ENCODE measurements at regions not wholly inside any gene's neighbourhood (a gene's known extent, or its start where the extent isn't known, plus 50 kb on each side); places are given as distances from the start of the nearest gene placed in this dataset.
"Not testable (repeated sequence)": the region's sequence is repeated elsewhere in the genome, so short reads cannot be mapped to it uniquely, and the experiment has no call there.

DNA sequence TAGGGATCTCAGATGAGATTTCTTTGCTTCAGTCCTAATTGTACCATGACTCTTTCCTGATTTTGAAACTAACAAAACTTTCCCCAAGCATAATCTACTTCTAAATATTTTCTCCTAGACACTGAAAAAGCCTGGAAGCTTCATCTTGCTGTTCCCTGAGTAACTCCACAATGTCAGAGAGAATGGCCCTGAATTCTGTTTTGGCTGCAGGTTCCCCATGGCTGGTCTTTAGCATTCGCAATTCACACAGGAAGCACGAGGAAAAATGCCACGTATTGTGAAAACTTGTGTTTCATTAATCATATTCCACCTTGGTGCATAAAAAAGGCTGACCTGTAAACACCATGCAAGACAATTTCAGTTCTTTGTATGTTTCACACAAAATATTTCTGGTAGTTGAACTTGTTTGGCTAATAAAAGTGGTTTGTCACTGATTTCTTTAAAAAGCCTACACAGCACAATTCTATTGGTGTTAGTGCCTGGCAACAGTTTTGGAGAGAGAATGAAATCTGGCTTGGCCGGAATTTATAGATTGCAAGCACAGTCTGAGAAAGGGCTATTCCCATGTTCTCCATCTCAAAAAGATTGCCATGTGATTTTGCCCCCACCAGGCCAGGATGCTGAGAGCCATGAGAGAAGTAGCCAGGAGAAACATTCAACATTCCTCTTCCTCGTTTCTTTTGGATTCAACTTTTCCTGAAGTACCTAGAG, 367.1 kb downstream of the NDFIP2 start:
- Mint-ChIP-seq H3K4me3 (no peak overlapping the region), H3K9me3 (peaks cover 5% of the 10 kb centered on the region), H3K4me1 (ENCODE audit: low read depth) (no peaks in the 10 kb centered on the region), H3K36me3 (ENCODE audit: low read depth) (no peaks in the 10 kb centered on the region), H3K27ac (no peak overlapping the region), H3K27me3 (ENCODE audit: insufficient read depth) (no peaks in the 10 kb centered on the region)
- no peak for DNase-seq (ENCODE audit: low spot score)
- intact Hi-C loops (cut with micrococcal nuclease): no loop called here

DNA sequence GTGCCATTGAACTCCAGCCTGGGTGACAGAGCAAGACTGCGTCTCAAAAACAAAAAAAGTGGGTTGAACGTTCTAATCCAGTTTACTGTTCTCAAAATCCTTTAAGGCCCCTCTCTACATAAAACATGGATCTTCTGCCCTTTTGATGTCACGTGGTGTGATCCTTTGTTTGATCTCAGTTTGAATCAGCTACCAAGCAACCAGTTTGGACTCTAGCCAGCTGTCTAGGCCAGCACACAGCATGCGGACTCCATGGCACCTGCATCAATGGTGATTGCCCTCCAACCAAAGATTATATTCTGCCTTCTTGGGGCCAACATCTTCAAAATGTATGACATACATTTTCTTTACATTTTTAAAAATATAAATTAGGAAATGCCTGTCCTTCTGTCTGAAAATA, 365.4 kb downstream of the NDFIP2 start:
- intact Hi-C loops (cut with micrococcal nuclease): no loop called here
- no peak for DNase-seq (ENCODE audit: low spot score)
- Mint-ChIP-seq H3K36me3 (ENCODE audit: low read depth) (no peaks in the 10 kb centered on the region), H3K27ac (no peak overlapping the region), H3K27me3 (ENCODE audit: insufficient read depth) (no peaks in the 10 kb centered on the region), H3K4me3 (no peak overlapping the region), H3K9me3 (peaks cover 5% of the 10 kb centered on the region), H3K4me1 (ENCODE audit: low read depth) (no peaks in the 10 kb centered on the region)

DNA sequence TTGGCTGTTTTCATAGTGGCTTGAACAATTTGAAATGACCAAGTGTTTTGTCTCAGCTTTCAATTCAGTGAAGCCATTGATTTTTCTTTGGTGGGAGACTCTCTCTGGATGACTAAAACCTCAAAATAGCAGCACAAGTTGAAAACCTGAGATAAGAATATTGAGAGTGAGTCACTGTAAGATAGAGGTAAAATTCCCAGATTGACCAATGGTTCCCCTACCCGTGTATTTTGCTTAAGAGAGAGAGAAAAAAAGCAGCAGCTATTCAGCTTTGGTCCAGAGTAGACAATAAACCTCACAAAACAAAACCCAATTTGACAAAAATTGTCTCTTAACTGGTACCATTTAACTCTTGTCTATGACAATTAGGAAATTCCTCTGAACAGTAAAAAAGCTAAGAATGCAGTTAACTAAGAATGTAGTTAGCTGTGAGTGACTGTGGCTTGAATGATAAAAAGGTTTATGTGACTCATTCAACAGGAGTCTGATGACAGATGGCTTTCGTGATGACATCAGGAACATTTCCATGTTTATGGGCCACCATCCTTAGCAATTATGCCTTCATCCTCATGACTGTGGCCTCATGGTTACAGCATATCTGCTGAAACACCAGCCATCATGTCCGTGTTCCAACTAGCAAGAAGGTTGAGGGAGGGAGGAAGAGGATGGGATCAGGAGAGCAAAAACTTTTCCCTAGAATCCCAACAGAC, 356.9 kb downstream of the NDFIP2 start:
- no peak overlapping the region for H3K27ac Mint-ChIP-seq
- intact Hi-C loops (cut with micrococcal nuclease): no loop called here
- no peaks in the 10 kb centered on the region for H3K27me3 Mint-ChIP-seq (ENCODE audit: insufficient read depth)
- H3K36me3 Mint-ChIP-seq (ENCODE audit: low read depth): no peaks in the 10 kb centered on the region
- H3K4me1 Mint-ChIP-seq (ENCODE audit: low read depth): no peaks in the 10 kb centered on the region
- H3K9me3 Mint-ChIP-seq: no peaks in the 10 kb centered on the region
- no peak overlapping the region for H3K4me3 Mint-ChIP-seq
- DNase-seq (ENCODE audit: low spot score): no peak

DNA sequence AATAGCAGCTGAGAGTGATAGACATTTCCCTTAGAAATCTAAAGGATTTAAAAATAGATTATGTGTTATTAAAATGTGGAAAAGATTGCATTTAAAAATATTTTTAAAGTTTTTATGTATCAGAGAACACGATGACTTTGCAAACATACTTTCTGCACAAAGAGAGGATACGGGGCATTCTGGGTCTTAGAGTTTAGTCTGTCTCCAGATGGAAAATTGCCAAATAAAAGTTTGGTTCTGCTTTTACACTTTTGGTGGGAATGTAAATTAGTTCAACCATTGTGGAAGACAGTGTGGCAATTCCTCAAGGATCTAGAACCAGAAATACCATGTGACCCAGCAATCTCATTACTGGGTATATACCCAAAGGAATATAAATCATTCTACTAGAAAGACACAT, 355.2 kb downstream of the NDFIP2 start:
- H3K27me3 Mint-ChIP-seq (ENCODE audit: insufficient read depth); H3K36me3 Mint-ChIP-seq (ENCODE audit: low read depth); intact Hi-C loops (cut with micrococcal nuclease): not testable (repeated sequence)

DNA sequence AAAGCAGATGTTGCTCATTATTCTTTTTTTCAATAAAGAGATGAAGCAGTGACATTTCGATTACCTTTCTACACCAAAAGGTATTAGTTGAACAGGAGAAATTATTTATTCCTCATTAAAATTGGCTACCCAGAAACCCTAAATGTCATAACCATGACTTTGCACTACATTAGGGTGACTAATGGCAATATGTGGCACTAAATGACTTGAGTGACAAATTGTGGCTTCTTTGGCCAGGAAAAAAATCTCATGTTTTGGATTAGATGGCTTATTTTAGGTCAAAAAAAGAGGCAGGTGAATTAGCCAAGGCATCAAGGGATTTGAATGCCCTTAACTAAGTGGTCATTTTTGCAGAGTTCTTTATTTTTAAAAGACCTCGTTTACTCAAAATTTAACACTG, 353.9 kb downstream of the NDFIP2 start:
- no peaks in the 10 kb centered on the region for H3K9me3 Mint-ChIP-seq
- no peaks in the 10 kb centered on the region for H3K36me3 Mint-ChIP-seq (ENCODE audit: low read depth)
- no peaks in the 10 kb centered on the region for H3K4me1 Mint-ChIP-seq (ENCODE audit: low read depth)
- DNase-seq (ENCODE audit: low spot score): no peak
- no peak overlapping the region for H3K27ac Mint-ChIP-seq
- no peak overlapping the region for H3K4me3 Mint-ChIP-seq
- intact Hi-C loops (cut with micrococcal nuclease): no loop called here
- no peaks in the 10 kb centered on the region for H3K27me3 Mint-ChIP-seq (ENCODE audit: insufficient read depth)

More for the DNA sequence above, 355.2 kb downstream of the NDFIP2 start:
- not testable (repeated sequence) for H3K9me3 Mint-ChIP-seq; DNase-seq (ENCODE audit: low spot score); H3K27ac Mint-ChIP-seq; H3K4me3 Mint-ChIP-seq; H3K4me1 Mint-ChIP-seq (ENCODE audit: low read depth)

DNA sequence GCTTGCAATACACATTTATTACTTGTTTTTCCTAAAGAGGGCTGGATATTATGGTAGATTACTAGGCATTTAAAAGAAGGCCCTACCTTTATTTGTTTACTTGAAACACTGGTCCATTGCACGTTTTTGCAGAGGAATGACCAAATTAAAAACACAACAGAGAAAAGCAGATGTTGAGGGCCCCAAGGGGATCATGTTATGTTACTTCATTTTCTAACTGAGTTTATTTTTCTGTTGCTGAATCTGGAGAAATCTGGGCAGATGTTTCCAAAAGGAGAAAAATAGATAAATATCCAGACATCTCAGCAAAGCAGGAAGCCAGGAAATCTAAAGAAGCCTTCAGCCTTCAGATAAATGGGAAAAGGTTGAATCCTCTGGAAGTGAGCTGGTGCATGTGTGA, 353.0 kb downstream of the NDFIP2 start:
- no peaks in the 10 kb centered on the region for H3K36me3 Mint-ChIP-seq (ENCODE audit: low read depth)
- H3K27ac Mint-ChIP-seq: no peak overlapping the region
- no peak for DNase-seq (ENCODE audit: low spot score)
- H3K27me3 Mint-ChIP-seq (ENCODE audit: insufficient read depth): no peaks in the 10 kb centered on the region
- H3K4me1 Mint-ChIP-seq (ENCODE audit: low read depth): no peaks in the 10 kb centered on the region
- no peaks in the 10 kb centered on the region for H3K9me3 Mint-ChIP-seq
- no peak overlapping the region for H3K4me3 Mint-ChIP-seq
- intact Hi-C loops (cut with micrococcal nuclease): no loop called here

DNA sequence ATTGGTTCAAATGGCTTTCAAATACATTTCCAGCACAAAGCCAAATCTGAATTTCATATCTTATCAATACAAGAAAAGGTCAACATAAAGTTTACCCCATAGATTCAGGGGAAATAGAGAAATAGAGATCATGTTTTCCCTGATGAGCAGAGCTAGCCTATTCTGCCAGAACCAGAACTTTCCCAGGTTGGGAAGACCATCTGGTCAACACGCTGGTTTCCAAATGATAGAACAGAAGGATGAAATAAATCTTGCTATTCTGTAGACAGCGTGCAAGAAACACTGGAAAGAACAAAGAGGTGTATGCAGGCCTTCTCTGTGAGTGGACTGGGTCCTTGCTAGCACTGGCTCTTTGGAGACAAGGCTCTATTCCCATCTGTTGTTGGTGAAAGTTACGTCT, 350.6 kb downstream of the NDFIP2 start:
- Mint-ChIP-seq H3K27me3 (ENCODE audit: insufficient read depth) (no peaks in the 10 kb centered on the region), H3K9me3 (no peaks in the 10 kb centered on the region), H3K4me1 (ENCODE audit: low read depth) (no peaks in the 10 kb centered on the region), H3K27ac (no peak overlapping the region), H3K36me3 (ENCODE audit: low read depth) (no peaks in the 10 kb centered on the region), H3K4me3 (no peak overlapping the region)
- no peak for DNase-seq (ENCODE audit: low spot score)
- intact Hi-C loops (cut with micrococcal nuclease): no loop called here

DNA sequence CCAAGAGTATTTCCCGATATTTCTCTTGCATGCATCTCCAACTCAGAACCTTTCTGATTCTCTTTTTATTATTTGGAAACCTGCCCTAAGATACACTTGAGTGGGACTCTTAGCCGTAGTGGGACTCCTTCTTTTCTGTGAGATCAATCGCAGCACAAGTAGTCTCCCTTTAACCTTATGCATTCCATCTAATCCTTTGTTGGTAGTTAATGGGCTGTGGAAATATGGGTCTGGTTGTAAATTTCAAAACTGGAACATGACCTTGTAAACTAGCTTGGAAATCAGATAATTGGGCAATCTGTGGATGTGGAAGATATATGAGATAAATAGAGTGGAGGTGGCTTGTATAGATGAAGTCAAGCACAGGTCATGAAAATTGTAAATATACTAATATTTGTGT, 350.0 kb downstream of the NDFIP2 start:
- H3K27me3 Mint-ChIP-seq (ENCODE audit: insufficient read depth): no peaks in the 10 kb centered on the region
- no peaks in the 10 kb centered on the region for H3K9me3 Mint-ChIP-seq
- no peak for DNase-seq (ENCODE audit: low spot score)
- no peak overlapping the region for H3K27ac Mint-ChIP-seq
- intact Hi-C loops (cut with micrococcal nuclease): no loop called here
- no peaks in the 10 kb centered on the region for H3K36me3 Mint-ChIP-seq (ENCODE audit: low read depth)
- H3K4me1 Mint-ChIP-seq (ENCODE audit: low read depth): no peaks in the 10 kb centered on the region
- H3K4me3 Mint-ChIP-seq: no peak overlapping the region

DNA sequence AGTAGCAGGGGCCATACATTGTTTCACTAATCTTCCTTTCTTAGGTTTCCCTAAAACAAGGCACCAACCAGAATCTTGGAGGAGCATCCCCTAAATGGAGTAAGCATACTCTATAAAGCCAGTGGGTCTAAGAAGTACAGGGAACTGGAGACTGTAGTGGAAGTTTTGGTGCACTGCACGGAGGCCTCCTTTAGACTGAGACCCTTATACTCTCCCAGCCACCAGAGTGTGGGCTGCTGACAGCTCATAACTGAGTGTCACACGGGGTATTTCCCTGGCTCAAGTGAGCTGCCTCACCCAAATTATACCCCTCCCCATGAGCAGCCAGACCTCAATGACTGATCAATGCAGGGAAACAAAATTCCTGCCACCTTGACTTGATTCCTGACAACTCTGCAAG, 349.5 kb downstream of the NDFIP2 start:
- no peaks in the 10 kb centered on the region for H3K36me3 Mint-ChIP-seq (ENCODE audit: low read depth)
- no peak overlapping the region for H3K4me3 Mint-ChIP-seq

DNA sequence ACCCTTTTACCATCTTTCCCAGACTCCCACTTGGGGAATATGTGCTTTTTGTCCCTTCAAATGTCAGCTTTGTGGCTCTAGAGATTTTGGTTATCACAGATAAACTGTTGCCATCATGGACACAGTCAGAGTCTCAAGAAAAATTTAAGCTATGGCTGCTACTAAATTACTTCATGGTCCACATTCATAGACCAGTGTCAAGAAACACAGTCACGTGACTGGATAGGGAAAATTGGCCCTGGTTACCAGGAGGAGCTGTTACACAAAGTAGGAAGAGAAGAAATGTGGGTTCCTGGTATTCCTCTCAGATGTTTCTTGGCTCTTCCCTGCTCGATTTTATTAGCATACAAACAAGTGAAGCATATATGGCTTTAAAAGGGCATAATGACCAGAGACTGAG, 348.9 kb downstream of the NDFIP2 start:
- Mint-ChIP-seq H3K4me1 (ENCODE audit: low read depth) (no peaks in the 10 kb centered on the region), H3K36me3 (ENCODE audit: low read depth) (no peaks in the 10 kb centered on the region), H3K27ac (no peak overlapping the region), H3K9me3 (no peaks in the 10 kb centered on the region), H3K27me3 (ENCODE audit: insufficient read depth) (no peaks in the 10 kb centered on the region), H3K4me3 (no peak overlapping the region)
- no peak for DNase-seq (ENCODE audit: low spot score)
- intact Hi-C loops (cut with micrococcal nuclease): no loop called here

More for the DNA sequence above, 349.5 kb downstream of the NDFIP2 start:
- Mint-ChIP-seq H3K4me1 (ENCODE audit: low read depth) (no peaks in the 10 kb centered on the region), H3K27ac (no peak overlapping the region), H3K27me3 (ENCODE audit: insufficient read depth) (no peaks in the 10 kb centered on the region), H3K9me3 (no peaks in the 10 kb centered on the region)
- intact Hi-C loops (cut with micrococcal nuclease): no loop called here
- no peak for DNase-seq (ENCODE audit: low spot score)

DNA sequence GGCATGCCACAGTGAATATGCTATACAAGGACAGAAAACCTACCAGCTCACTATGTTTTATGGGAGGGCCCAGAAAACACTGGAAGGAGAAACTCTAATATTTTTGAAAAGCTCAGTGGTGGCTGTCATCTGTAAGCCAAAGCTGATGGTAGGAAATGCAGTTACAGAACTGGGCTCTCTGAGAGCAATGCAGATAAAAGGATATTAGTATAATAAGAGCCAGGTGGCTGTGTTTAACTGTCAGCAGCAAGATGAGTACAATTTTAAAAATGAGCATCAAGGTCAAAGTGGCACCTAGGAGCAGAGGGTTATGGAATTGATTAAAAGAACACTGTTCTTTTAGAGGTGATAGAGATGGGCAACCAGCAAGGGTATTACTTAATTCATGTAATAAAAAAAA, 345.0 kb downstream of the NDFIP2 start:
- no peak for DNase-seq (ENCODE audit: low spot score)
- intact Hi-C loops (cut with micrococcal nuclease): no loop called here
- no peaks in the 10 kb centered on the region for H3K9me3 Mint-ChIP-seq
- no peak overlapping the region for H3K27ac Mint-ChIP-seq
- no peak overlapping the region for H3K4me3 Mint-ChIP-seq
- H3K36me3 Mint-ChIP-seq (ENCODE audit: low read depth): no peaks in the 10 kb centered on the region
- no peaks in the 10 kb centered on the region for H3K27me3 Mint-ChIP-seq (ENCODE audit: insufficient read depth)
- H3K4me1 Mint-ChIP-seq (ENCODE audit: low read depth): no peaks in the 10 kb centered on the region

DNA sequence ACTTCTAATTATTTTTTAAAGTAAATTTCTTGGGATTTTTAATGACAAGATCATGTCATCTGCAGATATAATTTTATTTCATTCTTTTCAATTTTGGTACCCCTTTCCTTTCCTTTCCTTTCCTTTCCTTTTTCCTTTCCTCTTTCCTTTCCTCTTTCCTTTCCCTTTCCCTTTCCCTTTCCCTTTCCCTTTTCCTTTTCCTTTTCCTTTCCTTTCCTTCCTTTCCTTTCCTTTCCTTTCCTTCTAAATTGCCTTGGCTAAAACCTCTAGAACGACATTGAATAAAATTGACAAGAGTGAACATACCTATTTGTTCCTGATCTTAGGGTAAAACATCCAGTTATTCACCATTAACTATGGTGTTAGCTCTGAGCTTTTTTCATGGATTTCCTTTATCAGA, 334.1 kb downstream of the NDFIP2 start:
- intact Hi-C loops (cut with micrococcal nuclease): no loop called here
- no peaks in the 10 kb centered on the region for H3K27me3 Mint-ChIP-seq (ENCODE audit: insufficient read depth)

DNA sequence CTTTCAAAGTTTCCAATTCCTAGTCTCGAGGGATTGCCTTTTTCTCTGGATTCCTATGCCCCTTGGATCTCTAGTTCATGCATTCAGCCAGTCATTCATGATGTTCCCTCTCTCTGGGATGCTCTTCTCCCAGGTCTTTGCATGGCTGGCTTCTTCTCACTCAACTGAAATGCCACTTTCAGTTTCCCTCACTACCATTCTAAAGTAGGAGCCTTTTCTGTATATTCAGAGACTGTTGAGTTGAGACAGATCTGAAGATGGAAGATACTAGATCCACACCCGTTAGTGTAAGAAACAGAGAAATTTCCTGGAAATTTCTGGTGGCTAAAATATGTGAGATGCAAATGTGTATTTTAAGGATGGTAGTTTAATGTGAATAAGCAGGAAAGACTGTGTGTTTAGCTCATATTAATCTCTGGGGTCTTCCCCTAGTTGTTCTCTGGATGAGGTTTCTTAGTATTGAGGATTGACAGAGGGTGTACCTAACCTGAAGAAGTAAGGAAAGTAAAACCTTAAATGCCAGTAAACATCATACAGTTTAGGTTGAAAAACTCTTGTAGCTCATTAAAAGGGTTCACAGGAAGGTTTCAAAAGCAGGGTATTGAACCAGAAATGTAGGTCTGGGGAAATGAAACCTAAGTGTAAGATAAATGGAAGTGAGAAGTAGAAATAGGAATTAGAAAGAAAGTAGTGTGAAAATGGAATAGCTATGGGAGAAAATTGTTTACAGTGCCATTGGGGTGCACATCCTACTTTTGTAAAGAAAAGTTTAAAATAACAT, 331.3 kb downstream of the NDFIP2 start:
- intact Hi-C loops (cut with micrococcal nuclease): no loop called here
- no peak for DNase-seq (ENCODE audit: low spot score)
- Mint-ChIP-seq H3K4me1 (ENCODE audit: low read depth) (no peaks in the 10 kb centered on the region), H3K27ac (no peak overlapping the region), H3K27me3 (ENCODE audit: insufficient read depth) (no peaks in the 10 kb centered on the region), H3K9me3 (no peaks in the 10 kb centered on the region), H3K4me3 (no peak overlapping the region), H3K36me3 (ENCODE audit: low read depth) (no peaks in the 10 kb centered on the region)

More for the DNA sequence above, 334.1 kb downstream of the NDFIP2 start:
- DNase-seq (ENCODE audit: low spot score): no peak
- Mint-ChIP-seq H3K4me1 (ENCODE audit: low read depth) (no peaks in the 10 kb centered on the region), H3K36me3 (ENCODE audit: low read depth) (no peaks in the 10 kb centered on the region), H3K4me3 (no peak overlapping the region), H3K9me3 (no peaks in the 10 kb centered on the region), H3K27ac (no peak overlapping the region)

All from activated T-helper 1 cell treated with anti-CD3 and anti-CD28 coated beads, Interleukin-12 subunit alpha, Interleukin-12 subunit beta, Interleukin-2, Interleukin-4 antibody, amounts not matched to agents 30 ng/mL and 10 ng/mL and 1 ng/mL, durations not matched to agents 14 hours and 24 hours and 36 hours (primary cell).